Cardiac fibroblast (primary cell): ENCODE measurements at regions not wholly inside any gene's neighbourhood (a gene's known extent, or its start where the extent isn't known, plus 50 kb on each side); places are given as distances from the start of the nearest gene placed in this dataset.

ENCODE experiments used
- DNase-seq, 2 donors: peaks; one replicate each; pipeline versions ENCODE4 v3.0.0 to v3.0.0-alpha.2; 2010; ENCODE audit warnings: low read depth in 2 of 2
- H3K4me3 ChIP-seq, 2 donors: replicated peaks in 1 of 2; 1 replicate in 1 of 2; 2 replicates in 1 of 2; pipeline ENCODE4 v1.5.1; 2011; ENCODE audit warnings: low read depth in 2 of 2, low read length in 2 of 2, mild to moderate bottlenecking in 2 of 2, moderate library complexity in 1 of 2
- CTCF ChIP-seq: IDR thresholded peaks from one replicate; pipeline ENCODE4 v1.5.1; 2011; ENCODE audit warnings: low read depth, mild to moderate bottlenecking, low read length, inconsistent platforms

GRCh38 chr17:69643686-69644085 is 229.2 kb downstream of the MAP2K6 start:
- no peak overlapping the region for H3K4me3 ChIP-seq
- no peak for TF ChIP-seq CTCF
- DNase-seq: peak; percentile 25 to 71

- TF ChIP-seq CTCF: no peak
- no peak for DNase-seq
Measured at GRCh38 chr17:69646729-69647128, 232.2 kb downstream of the MAP2K6 start.

GRCh38 chr17:69650881-69651280 is 236.4 kb downstream of the MAP2K6 start:
- TF ChIP-seq CTCF: no peak

More at GRCh38 chr17:69646729-69647128, 232.2 kb downstream of the MAP2K6 start:
- H3K4me3 ChIP-seq: no peak overlapping the region

GRCh38 chr17:69651921-69652320 is 237.4 kb downstream of the MAP2K6 start:
- DNase-seq: no peak
- TF ChIP-seq CTCF: no peak
- H3K4me3 ChIP-seq: no peak overlapping the region

More at GRCh38 chr17:69650881-69651280, 236.4 kb downstream of the MAP2K6 start:
- no peak overlapping the region for H3K4me3 ChIP-seq
- DNase-seq: no peak

- H3K4me3 ChIP-seq: no peak overlapping the region
- no peak for TF ChIP-seq CTCF
- peak; percentile 69 to 80 for DNase-seq
Measured at GRCh38 chr17:69654981-69655855, 240.7 kb downstream of the MAP2K6 start.

GRCh38 chr17:69655902-69656301 is 241.4 kb downstream of the MAP2K6 start:
- no peak for TF ChIP-seq CTCF
- H3K4me3 ChIP-seq: no peak overlapping the region
- no peak for DNase-seq
